Liver (tissue), 8 donors: ENCODE measurements at regions not wholly inside any gene's neighbourhood (a gene's known extent, or its start where the extent isn't known, plus 50 kb on each side); places are given as distances from the start of the nearest gene placed in this dataset.

Experiments used
- DNase-seq: peaks from one replicate; pipeline ENCODE4 v3.0.0-alpha.2; 2017; ENCODE audit warnings: low spot score
- H3K27ac ChIP-seq, 2 donors: one replicate each; pipeline ENCODE4 v1.7.0; 2013; ENCODE audit warnings: inconsistent platforms in 2 of 2, low read length in 2 of 2, control low read depth in 1 of 2, low read depth in 1 of 2, mild to moderate bottlenecking in 1 of 2
- H3K27me3 ChIP-seq, 4 donors: one replicate each; pipeline versions ENCODE4 v1.6.1 to v1.7.0; 2013; ENCODE audit warnings: low read length in 3 of 4, inconsistent platforms in 1 of 4, mild to moderate bottlenecking in 1 of 4, moderate library complexity in 1 of 4; ENCODE audit not compliant: control insufficient read depth in 4 of 4, insufficient read depth in 4 of 4
- H3K36me3 ChIP-seq, 4 donors: one replicate each; pipeline versions ENCODE4 v1.6.1 to v1.7.0; 2013; ENCODE audit warnings: low read length in 3 of 4, mild to moderate bottlenecking in 3 of 4, low read depth in 1 of 4, moderate library complexity in 1 of 4; ENCODE audit not compliant: control insufficient read depth in 4 of 4, insufficient read depth in 3 of 4
- H3K4me1 ChIP-seq, 4 donors: one replicate each; pipeline versions ENCODE4 v1.6.1 to v1.7.0; 2013; ENCODE audit warnings: low read length in 3 of 4, mild to moderate bottlenecking in 3 of 4, moderate library complexity in 1 of 4; ENCODE audit not compliant: control insufficient read depth in 4 of 4, insufficient read depth in 4 of 4
- H3K4me3 ChIP-seq, 3 donors: one replicate each; pipeline versions ENCODE4 v1.6.1 to v1.7.0; 2013; ENCODE audit warnings: low read length in 3 of 3, control low read depth in 1 of 3, low read depth in 1 of 3, mild to moderate bottlenecking in 1 of 3
- H3K9ac ChIP-seq, 2 donors: one replicate each; pipeline ENCODE4 v1.7.0; 2013; ENCODE audit warnings: low read length in 2 of 2, mild to moderate bottlenecking in 2 of 2, moderate library complexity in 2 of 2, control low read depth in 1 of 2, low read depth in 1 of 2
- H3K9me3 ChIP-seq, 4 donors: one replicate each; pipeline versions ENCODE4 v1.6.1 to v1.7.0; 2013; ENCODE audit warnings: low read length in 3 of 4; ENCODE audit not compliant: control insufficient read depth in 4 of 4
- ATF3 ChIP-seq: IDR thresholded peaks from 2 replicates; pipeline ENCODE4 v1.6.1; 2016; ENCODE audit warnings: antibody characterized with exemption
- FOXA1 ChIP-seq: IDR thresholded peaks from 2 replicates; pipeline ENCODE4 v1.6.1; 2016; ENCODE audit warnings: antibody characterized with exemption
- FOXA2 ChIP-seq: IDR thresholded peaks from 2 replicates; pipeline ENCODE4 v1.6.1; 2016; ENCODE audit warnings: antibody characterized with exemption
- GABPA ChIP-seq, 2 donors: IDR thresholded peaks in 1 of 2; conservative IDR thresholded peaks in 1 of 2; 2 replicates each; pipeline ENCODE4 v1.6.1; 2016; ENCODE audit warnings: antibody characterized with exemption in 2 of 2, mild to moderate bottlenecking in 1 of 2, moderate library complexity in 1 of 2
- HNF4A ChIP-seq, 2 donors: conservative IDR thresholded peaks; 2 replicates each; pipeline ENCODE4 v1.6.1; 2016; ENCODE audit warnings: antibody characterized with exemption in 2 of 2, mild to moderate bottlenecking in 2 of 2
- HNF4G ChIP-seq: IDR thresholded peaks from 2 replicates; pipeline ENCODE4 v1.6.1; 2016; ENCODE audit warnings: antibody characterized with exemption
- JUND ChIP-seq, 2 donors: IDR thresholded peaks; 2 replicates each; pipeline ENCODE4 v1.6.1; 2016; ENCODE audit warnings: antibody characterized with exemption in 2 of 2
- MAX ChIP-seq: IDR thresholded peaks from 2 replicates; pipeline ENCODE4 v1.6.1; 2016; ENCODE audit warnings: antibody characterized with exemption
- NR2F2 ChIP-seq: IDR thresholded peaks from 2 replicates; pipeline ENCODE4 v1.6.1; 2016; ENCODE audit warnings: antibody characterized with exemption
- RAD21 ChIP-seq, 2 donors: IDR thresholded peaks; 2 replicates each; pipeline ENCODE4 v1.6.1; 2016; ENCODE audit warnings: antibody characterized with exemption in 2 of 2, mild to moderate bottlenecking in 2 of 2
- RXRA ChIP-seq, 2 donors: IDR thresholded peaks; 2 replicates each; pipeline ENCODE4 v1.6.1; 2017 to 2018; ENCODE audit warnings: antibody characterized with exemption in 2 of 2, mild to moderate bottlenecking in 1 of 2
- SP1 ChIP-seq: IDR thresholded peaks from 2 replicates; pipeline ENCODE4 v1.6.1; 2018; ENCODE audit warnings: antibody characterized with exemption, mild to moderate bottlenecking
- TAF1 ChIP-seq: conservative IDR thresholded peaks from 2 replicates; pipeline ENCODE4 v1.6.1; 2016; ENCODE audit warnings: antibody characterized with exemption, mild to moderate bottlenecking
- YY1 ChIP-seq: IDR thresholded peaks from 2 replicates; pipeline ENCODE4 v1.6.1; 2016; ENCODE audit warnings: antibody characterized with exemption, mild to moderate bottlenecking
- ZBTB33 ChIP-seq: IDR thresholded peaks from 2 replicates; pipeline ENCODE4 v1.6.1; 2016; ENCODE audit warnings: antibody characterized with exemption
- WGBS: extraction: QIAGEN DNeasy Blood & Tissue Kit; methylation state at CpG from one replicate; pipeline ENCODE4 v1.1.7; 2013; 5-methylcytosine and 5-hydroxymethylcytosine counted together
- TF ChIP-seq, protein P1 (sequence below): fragments of 150-350 bp; IDR thresholded peaks from 2 replicates; pipeline ENCODE4 v1.5.1; 2017; ENCODE audit warnings: improper control_type of control experiment, low read depth, low read length; ENCODE audit not compliant: missing input control
- TF ChIP-seq, protein P2 (sequence below): IDR thresholded peaks from 2 replicates; pipeline ENCODE4 v1.6.1; 2016; ENCODE audit warnings: antibody characterized with exemption, mild to moderate bottlenecking
- donor health status: healthy.
- donor health status: healthy.
- donor health status: healthy.
- donor health status: healthy.
- donor health status: healthy.

- 61% methylated on average over 2 of the region's 2 CpGs for WGBS
- H3K4me1 ChIP-seq = no peaks in the 10 kb centered on the region
- no peak for TF ChIP-seq ATF3
- no peak for TF ChIP-seq MAX
- no peak for TF ChIP-seq GABPA (IDR thresholded peaks at IDR 0.05 in 1 of 2, conservative IDR thresholded peaks at IDR 0.05 in 1 of 2)
- no peak for TF ChIP-seq RXRA (IDR thresholded peaks at IDR 0.05)
- no peak for TF ChIP-seq FOXA1
- TF ChIP-seq JUND (IDR thresholded peaks at IDR 0.05) = no peak
- TF ChIP-seq HNF4G = no peak
- TF ChIP-seq, protein P1, sequence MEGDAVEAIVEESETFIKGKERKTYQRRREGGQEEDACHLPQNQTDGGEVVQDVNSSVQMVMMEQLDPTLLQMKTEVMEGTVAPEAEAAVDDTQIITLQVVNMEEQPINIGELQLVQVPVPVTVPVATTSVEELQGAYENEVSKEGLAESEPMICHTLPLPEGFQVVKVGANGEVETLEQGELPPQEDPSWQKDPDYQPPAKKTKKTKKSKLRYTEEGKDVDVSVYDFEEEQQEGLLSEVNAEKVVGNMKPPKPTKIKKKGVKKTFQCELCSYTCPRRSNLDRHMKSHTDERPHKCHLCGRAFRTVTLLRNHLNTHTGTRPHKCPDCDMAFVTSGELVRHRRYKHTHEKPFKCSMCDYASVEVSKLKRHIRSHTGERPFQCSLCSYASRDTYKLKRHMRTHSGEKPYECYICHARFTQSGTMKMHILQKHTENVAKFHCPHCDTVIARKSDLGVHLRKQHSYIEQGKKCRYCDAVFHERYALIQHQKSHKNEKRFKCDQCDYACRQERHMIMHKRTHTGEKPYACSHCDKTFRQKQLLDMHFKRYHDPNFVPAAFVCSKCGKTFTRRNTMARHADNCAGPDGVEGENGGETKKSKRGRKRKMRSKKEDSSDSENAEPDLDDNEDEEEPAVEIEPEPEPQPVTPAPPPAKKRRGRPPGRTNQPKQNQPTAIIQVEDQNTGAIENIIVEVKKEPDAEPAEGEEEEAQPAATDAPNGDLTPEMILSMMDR = no peak
- TF ChIP-seq RAD21 (IDR thresholded peaks at IDR 0.05) = no peak
- TF ChIP-seq NR2F2 = no peak
- TF ChIP-seq YY1 = no peak
- no peak for TF ChIP-seq FOXA2
- H3K9me3 ChIP-seq = no peaks in the 10 kb centered on the region
- no peak for DNase-seq
- H3K36me3 ChIP-seq = no peaks in the 10 kb centered on the region
- no peak overlapping the region for H3K4me3 ChIP-seq
- H3K9ac ChIP-seq = no peak overlapping the region
- H3K27me3 ChIP-seq = no peaks in the 10 kb centered on the region
- H3K27ac ChIP-seq = no peak overlapping the region
Observed at GRCh38 chr12:97387844-97388243, 74.8 kb upstream of the RMST start.

DNA sequence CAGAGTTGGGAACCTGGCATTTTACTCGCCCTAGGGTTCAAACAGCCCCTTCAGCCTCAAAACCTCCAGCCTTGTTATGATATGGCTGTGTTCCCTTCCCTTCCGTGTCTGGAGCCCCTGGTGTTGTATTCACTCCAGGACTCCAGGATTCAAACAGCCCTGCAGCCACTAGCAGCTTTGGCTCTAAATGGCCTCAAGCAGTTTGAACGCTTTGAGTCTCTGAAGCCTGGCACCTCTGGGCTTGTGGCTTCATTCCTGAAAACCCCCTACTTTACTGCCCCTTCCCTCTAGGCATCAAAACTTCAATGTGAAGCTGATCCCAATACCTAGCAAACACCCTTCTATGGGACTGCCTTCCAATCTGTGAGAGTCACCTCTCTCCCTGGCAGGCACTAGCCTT lies 67.9 kb upstream of the RMST start:
- Histone ChIP-seq H3K9ac (no peak overlapping the region), H3K4me1 (no peaks in the 10 kb centered on the region), H3K4me3 (no peak overlapping the region), H3K9me3 (no peaks in the 10 kb centered on the region), H3K27me3 (no peaks in the 10 kb centered on the region), H3K27ac (no peak overlapping the region), H3K36me3 (no peaks in the 10 kb centered on the region)
- TF ChIP-seq RXRA (IDR thresholded peaks at IDR 0.05) (no peak), ZBTB33 (no peak), GABPA (IDR thresholded peaks at IDR 0.05 in 1 of 2, conservative IDR thresholded peaks at IDR 0.05 in 1 of 2) (no peak), HNF4A (conservative IDR thresholded peaks at IDR 0.05) (no peak), NR2F2 (no peak), ATF3 (no peak), SP1 (no peak), RAD21 (IDR thresholded peaks at IDR 0.05) (no peak), JUND (IDR thresholded peaks at IDR 0.05) (no peak), HNF4G (no peak), FOXA1 (no peak), TAF1 (no peak), MAX (no peak)
- TF ChIP-seq, protein P2, sequence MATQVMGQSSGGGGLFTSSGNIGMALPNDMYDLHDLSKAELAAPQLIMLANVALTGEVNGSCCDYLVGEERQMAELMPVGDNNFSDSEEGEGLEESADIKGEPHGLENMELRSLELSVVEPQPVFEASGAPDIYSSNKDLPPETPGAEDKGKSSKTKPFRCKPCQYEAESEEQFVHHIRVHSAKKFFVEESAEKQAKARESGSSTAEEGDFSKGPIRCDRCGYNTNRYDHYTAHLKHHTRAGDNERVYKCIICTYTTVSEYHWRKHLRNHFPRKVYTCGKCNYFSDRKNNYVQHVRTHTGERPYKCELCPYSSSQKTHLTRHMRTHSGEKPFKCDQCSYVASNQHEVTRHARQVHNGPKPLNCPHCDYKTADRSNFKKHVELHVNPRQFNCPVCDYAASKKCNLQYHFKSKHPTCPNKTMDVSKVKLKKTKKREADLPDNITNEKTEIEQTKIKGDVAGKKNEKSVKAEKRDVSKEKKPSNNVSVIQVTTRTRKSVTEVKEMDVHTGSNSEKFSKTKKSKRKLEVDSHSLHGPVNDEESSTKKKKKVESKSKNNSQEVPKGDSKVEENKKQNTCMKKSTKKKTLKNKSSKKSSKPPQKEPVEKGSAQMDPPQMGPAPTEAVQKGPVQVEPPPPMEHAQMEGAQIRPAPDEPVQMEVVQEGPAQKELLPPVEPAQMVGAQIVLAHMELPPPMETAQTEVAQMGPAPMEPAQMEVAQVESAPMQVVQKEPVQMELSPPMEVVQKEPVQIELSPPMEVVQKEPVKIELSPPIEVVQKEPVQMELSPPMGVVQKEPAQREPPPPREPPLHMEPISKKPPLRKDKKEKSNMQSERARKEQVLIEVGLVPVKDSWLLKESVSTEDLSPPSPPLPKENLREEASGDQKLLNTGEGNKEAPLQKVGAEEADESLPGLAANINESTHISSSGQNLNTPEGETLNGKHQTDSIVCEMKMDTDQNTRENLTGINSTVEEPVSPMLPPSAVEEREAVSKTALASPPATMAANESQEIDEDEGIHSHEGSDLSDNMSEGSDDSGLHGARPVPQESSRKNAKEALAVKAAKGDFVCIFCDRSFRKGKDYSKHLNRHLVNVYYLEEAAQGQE = no peak
- WGBS = 78% methylated on average over 3 of the region's 3 CpGs
- DNase-seq = no peak
